HEK293 (cell line): ENCODE measurements at regions not wholly inside any gene's neighbourhood (a gene's known extent, or its start where the extent isn't known, plus 50 kb on each side); places are given as distances from the start of the nearest gene placed in this dataset.

ENCODE experiments used
- CTCF ChIA-PET: fragments of 350-600 bp; formaldehyde crosslinking; extraction: SDS; loops from one replicate; lab custom pipeline; 2021; ENCODE audit warnings: antibody characterized with exemption; lab: Yijun Ruan, JAX
- POLR2A ChIA-PET: fragments of 300-600 bp; formaldehyde crosslinking; extraction: SDS; loops from one replicate; lab custom pipeline; 2020; ENCODE audit warnings: antibody characterized with exemption, inconsistent platforms; lab: Yijun Ruan, JAX
- H3K27ac ChIP-seq: fragments of 200-500 bp; sonication (Bioruptor generic); 2 replicates; pipeline ENCODE4 v1.5.1; 2014; ENCODE audit warnings: low read depth, low read length, control low read depth, inconsistent platforms; ENCODE audit errors: extremely low read depth
- H3K36me3 ChIP-seq, 2 experiments: fragments of 200-500 bp in 1 of 2; sonication (Bioruptor generic) in 1 of 2; 1 replicate in 1 of 2; 2 replicates in 1 of 2; pipeline ENCODE4 v1.5.1; 2014 to 2017; ENCODE audit warnings: inconsistent platforms in 2 of 2, low read length in 2 of 2; ENCODE audit not compliant: control insufficient read depth in 2 of 2, insufficient read depth in 1 of 2
- H3K4me1 ChIP-seq: fragments of 200-500 bp; sonication (Bioruptor generic); 2 replicates; pipeline ENCODE4 v1.5.1; 2014; ENCODE audit warnings: mild to moderate bottlenecking, low read length, inconsistent platforms; ENCODE audit not compliant: control insufficient read depth, insufficient read depth
- H3K4me3 ChIP-seq: 2 replicates; pipeline ENCODE4 v1.5.1; 2011; ENCODE audit warnings: low read depth, mild to moderate bottlenecking, control low read depth, low read length, moderate library complexity
- H3K9me3 ChIP-seq: fragments of 200-500 bp; sonication (Bioruptor generic); 2 replicates; pipeline ENCODE4 v1.5.1; 2014; ENCODE audit warnings: low read depth, low read length, inconsistent platforms; ENCODE audit not compliant: control insufficient read depth, insufficient read depth
- KLF1 ChIP-seq: fragments of 450-650 bp; formaldehyde crosslinking; IDR thresholded peaks from 2 replicates; pipeline ENCODE4 v1.5.1; 2016; ENCODE audit warnings: missing biosample characterization, missing genetic modification characterization
- KLF17 ChIP-seq: fragments of 450-650 bp; formaldehyde crosslinking; IDR thresholded peaks from 2 replicates; pipeline ENCODE4 v1.5.1; 2016; ENCODE audit warnings: missing biosample characterization, missing genetic modification characterization
- KLF9 ChIP-seq: fragments of 450-650 bp; formaldehyde crosslinking; IDR thresholded peaks from 2 replicates; pipeline ENCODE4 v1.5.1; 2016; ENCODE audit warnings: missing biosample characterization, missing genetic modification characterization, low read depth
- MZF1 ChIP-seq: fragments of 450-650 bp; formaldehyde crosslinking; IDR thresholded peaks from 2 replicates; pipeline ENCODE4 v1.5.1; 2017; ENCODE audit warnings: missing biosample characterization, missing genetic modification characterization, borderline replicate concordance
- OSR2 ChIP-seq: fragments of 450-650 bp; formaldehyde crosslinking; IDR thresholded peaks from 2 replicates; pipeline ENCODE4 v1.5.1; 2016; ENCODE audit warnings: missing biosample characterization, missing genetic modification characterization
- PRDM4 ChIP-seq: fragments of 450-650 bp; formaldehyde crosslinking; IDR thresholded peaks from 2 replicates; pipeline ENCODE4 v1.5.1; 2017; ENCODE audit warnings: missing biosample characterization, missing genetic modification characterization
- SETDB1 ChIP-seq: IDR thresholded peaks from one replicate; pipeline ENCODE4 v1.6.1; 2017; ENCODE audit warnings: mild to moderate bottlenecking, low read length, moderate library complexity, mixed read lengths; ENCODE audit not compliant: insufficient read length
- ZBTB44 ChIP-seq: fragments of 450-650 bp; IDR thresholded peaks from 2 replicates; pipeline ENCODE4 v1.5.1; 2018; ENCODE audit warnings: missing biosample characterization, mild to moderate bottlenecking, missing genetic modification characterization
- ZFP3 ChIP-seq: fragments of 450-650 bp; formaldehyde crosslinking; IDR thresholded peaks from 2 replicates; pipeline ENCODE4 v1.5.1; 2016; ENCODE audit warnings: low read depth, missing biosample characterization, missing genetic modification characterization
- ZNF10 ChIP-seq: fragments of 450-650 bp; formaldehyde crosslinking; IDR thresholded peaks from 2 replicates; pipeline ENCODE4 v1.5.1; 2017; ENCODE audit warnings: missing biosample characterization, missing genetic modification characterization
- ZNF169 ChIP-seq: fragments of 450-650 bp; formaldehyde crosslinking; IDR thresholded peaks from 2 replicates; pipeline ENCODE4 v1.5.1; 2016; ENCODE audit warnings: missing biosample characterization, missing genetic modification characterization
- ZNF202 ChIP-seq: fragments of 450-650 bp; formaldehyde crosslinking; IDR thresholded peaks from 2 replicates; pipeline ENCODE4 v1.5.1; 2016; ENCODE audit warnings: missing biosample characterization, missing genetic modification characterization, borderline replicate concordance
- ZNF221 ChIP-seq: fragments of 450-650 bp; formaldehyde crosslinking; IDR thresholded peaks from 2 replicates; pipeline ENCODE4 v1.5.1; 2017; ENCODE audit warnings: missing biosample characterization, missing genetic modification characterization, borderline replicate concordance
- ZNF266 ChIP-seq: fragments of 450-650 bp; formaldehyde crosslinking; IDR thresholded peaks from 2 replicates; pipeline ENCODE4 v1.5.1; 2016; ENCODE audit warnings: missing biosample characterization, missing genetic modification characterization, low read depth
- ZNF280C ChIP-seq: fragments of 450-650 bp; formaldehyde crosslinking; IDR thresholded peaks from 2 replicates; pipeline ENCODE4 v1.5.1; 2016; ENCODE audit warnings: missing biosample characterization, missing genetic modification characterization
- ZNF394 ChIP-seq: fragments of 450-650 bp; formaldehyde crosslinking; IDR thresholded peaks from 2 replicates; pipeline ENCODE4 v1.5.1; 2016; ENCODE audit warnings: missing biosample characterization, missing genetic modification characterization, mild to moderate bottlenecking, moderate library complexity, borderline replicate concordance
- ZNF518A ChIP-seq: fragments of 450-650 bp; formaldehyde crosslinking; conservative IDR thresholded peaks from 2 replicates; pipeline ENCODE4 v1.5.1; 2016; ENCODE audit warnings: low read depth, missing biosample characterization, missing genetic modification characterization
- ZNF529 ChIP-seq: fragments of 450-650 bp; formaldehyde crosslinking; IDR thresholded peaks from 2 replicates; pipeline ENCODE4 v1.5.1; 2017; ENCODE audit warnings: missing genetic modification characterization, missing biosample characterization; ENCODE audit not compliant: insufficient replicate concordance
- ZNF645 ChIP-seq: fragments of 450-650 bp; formaldehyde crosslinking; IDR thresholded peaks from 2 replicates; pipeline ENCODE4; 2016; ENCODE audit warnings: missing biosample characterization, missing genetic modification characterization
- ZXDB ChIP-seq: fragments of 450-650 bp; formaldehyde crosslinking; IDR thresholded peaks from 2 replicates; pipeline ENCODE4 v1.5.1; 2016; ENCODE audit warnings: missing biosample characterization, missing genetic modification characterization

GRCh38 chr5:163893281-163893680, 387.9 kb downstream of the MAT2B start:
- Histone ChIP-seq H3K36me3 (no peaks in the 10 kb centered on the region), H3K4me1 (no peaks in the 10 kb centered on the region)
- ChIA-PET POLR2A (no interaction called here), CTCF (no interaction called here)
- TF ChIP-seq ZNF221 (tag by site-specific recombination): no peak
- TF ChIP-seq KLF9: no peak
- TF ChIP-seq OSR2 (tag by site-specific recombination): no peak
- TF ChIP-seq ZNF169: no peak
- TF ChIP-seq ZNF645: no peak
- TF ChIP-seq, all 188 proteins: peak for 0
- Histone ChIP-seq H3K9me3 (no peaks in the 10 kb centered on the region), H3K4me3 (no peak overlapping the region), H3K27ac (no peak overlapping the region)

- ChIA-PET CTCF (no interaction called here), POLR2A (no interaction called here)
- Histone ChIP-seq H3K36me3 (no peaks in the 10 kb centered on the region), H3K9me3 (no peaks in the 10 kb centered on the region), H3K27ac (no peak overlapping the region), H3K4me1 (no peaks in the 10 kb centered on the region), H3K4me3 (no peak overlapping the region)
- TF ChIP-seq ZNF645: no peak
- TF ChIP-seq MZF1 (tag by site-specific recombination): no peak
- TF ChIP-seq PRDM4 (tag by site-specific recombination): no peak
- no peak for TF ChIP-seq ZNF394 (tag by site-specific recombination)
- TF ChIP-seq ZFP3 (tag by site-specific recombination): no peak
- no peak for TF ChIP-seq ZXDB
- no peak for TF ChIP-seq KLF17 (tag by site-specific recombination)
- no peak for TF ChIP-seq ZNF529 (tag by site-specific recombination)
- TF ChIP-seq ZNF202 (tag by site-specific recombination): no peak
- no peak for TF ChIP-seq ZNF518A (tag by site-specific recombination)
- no peak for TF ChIP-seq KLF1 (tag by site-specific recombination)
- TF ChIP-seq ZNF280C (tag by site-specific recombination): no peak
- TF ChIP-seq ZNF10 (tag by site-specific recombination): no peak
- TF ChIP-seq ZBTB44: no peak
- no peak for TF ChIP-seq ZNF266 (tag by site-specific recombination)
- no peak for TF ChIP-seq SETDB1
These were observed 389.2 kb downstream of the MAT2B start for GRCh38 chr5:163894645-163895044.
